Brain microvascular endothelial cell (primary cell): ENCODE measurements at regions not wholly inside any gene's neighbourhood (a gene's known extent, or its start where the extent isn't known, plus 50 kb on each side); places are given as distances from the start of the nearest gene placed in this dataset.

ENCODE experiments used
- DNase-seq: peaks from one replicate; pipeline ENCODE4 v3.0.0-alpha.2; 2020
- H3K27ac ChIP-seq: fragments of 250-450 bp; sonication (Bioruptor Pico); 2 replicates; pipeline ENCODE4 v1.5.1; 2020; ENCODE audit warnings: mild to moderate bottlenecking, moderate library complexity
- H3K27me3 ChIP-seq: fragments of 250-450 bp; sonication (Bioruptor Pico); replicated peaks from 2 replicates; pipeline ENCODE4 v1.5.1; 2020; ENCODE audit warnings: mild to moderate bottlenecking
- H3K36me3 ChIP-seq: fragments of 250-450 bp; sonication (Bioruptor Pico); replicated peaks from 2 replicates; pipeline ENCODE4 v1.5.1; 2020; ENCODE audit warnings: mild to moderate bottlenecking
- H3K4me3 ChIP-seq: 2 replicates; pipeline ENCODE4 v1.5.1; 2011; ENCODE audit warnings: low read depth, mild to moderate bottlenecking, control low read depth, low read length, moderate library complexity
- CTCF ChIP-seq: IDR thresholded peaks from 2 replicates; pipeline ENCODE4 v1.5.1; 2011; ENCODE audit warnings: low read depth, mild to moderate bottlenecking, moderate library complexity, low read length, control low read depth, inconsistent platforms; ENCODE audit errors: missing control alignments
- in situ Hi-C: cut with HindIII; loops from 2 replicates; pipeline ENCODE4 v1.10.0; 2017; ENCODE audit warnings: low sequenced_read_pairs, low pct_ligation_motif_present

- no peak for DNase-seq
- in situ Hi-C loops = no loop called here
- peak; percentile 43 for TF ChIP-seq CTCF
- H3K36me3 ChIP-seq = no peaks in the 10 kb centered on the region
- H3K27ac ChIP-seq = no peak overlapping the region
- H3K4me3 ChIP-seq = no peak overlapping the region
- H3K27me3 ChIP-seq = no peaks in the 10 kb centered on the region
These were observed 58.4 kb upstream of the TOP1 start for GRCh38 chr20:40970218-40970617.

- Histone ChIP-seq H3K27me3 (no peaks in the 10 kb centered on the region), H3K36me3 (no peaks in the 10 kb centered on the region), H3K27ac (no peak overlapping the region), H3K4me3 (no peak overlapping the region)
- TF ChIP-seq CTCF = no peak
- no peak for DNase-seq
- in situ Hi-C loops = loop anchor here (25.0 kb wide), 1 partner anchor 110 kb away; no protein-coding TSS in a partner anchor
These were observed 51.4 kb upstream of the TOP1 start for GRCh38 chr20:40977218-40977617.

GRCh38 chr20:40978761-40979160 lies 49.9 kb upstream of the TOP1 start:
- no peak for TF ChIP-seq CTCF
- H3K4me3 ChIP-seq = no peak overlapping the region
- in situ Hi-C loops = loop anchor here (25.0 kb wide), 1 partner anchor 109 kb away; no protein-coding TSS in a partner anchor
- H3K27ac ChIP-seq = no peak overlapping the region
- no peaks in the 10 kb centered on the region for H3K36me3 ChIP-seq
- H3K27me3 ChIP-seq = no peaks in the 10 kb centered on the region
- no peak for DNase-seq
